ENCODE measurements at regions not wholly inside any gene's neighbourhood (a gene's known extent, or its start where the extent isn't known, plus 50 kb on each side); places are given as distances from the start of the nearest gene placed in this dataset.
"Not testable (repeated sequence)": the region's sequence is repeated elsewhere in the genome, so short reads cannot be mapped to it uniquely, and the experiment has no call there.

DNA sequence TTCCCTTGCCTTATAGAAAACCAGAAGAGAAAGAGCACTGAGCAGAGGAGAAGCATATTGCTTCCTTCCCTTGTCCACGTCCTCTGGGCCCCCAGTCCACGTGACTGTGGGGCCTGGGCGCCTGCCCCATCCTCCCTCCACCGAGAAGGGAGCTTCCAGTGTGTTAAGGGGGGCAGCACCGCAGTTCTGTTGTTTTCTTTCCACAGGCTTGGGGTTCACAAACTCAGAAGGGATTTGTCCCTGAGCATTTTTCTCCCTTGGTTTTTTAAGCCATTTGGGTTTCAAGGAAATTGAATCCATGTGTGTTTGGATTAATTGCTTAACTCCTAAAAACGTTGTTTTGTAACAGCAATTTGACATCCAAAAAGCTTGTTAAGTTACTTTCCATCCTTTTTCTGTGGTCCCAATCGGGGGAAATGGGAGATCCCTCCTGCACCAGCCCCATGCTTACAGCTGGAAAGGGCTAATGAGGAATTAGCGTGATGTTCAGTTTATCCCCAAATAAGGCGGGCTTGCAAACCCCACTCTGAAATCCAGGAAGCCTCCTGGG is 347.5 kb upstream of the TNRC6C start:
- no peak for DNase-seq

DNA sequence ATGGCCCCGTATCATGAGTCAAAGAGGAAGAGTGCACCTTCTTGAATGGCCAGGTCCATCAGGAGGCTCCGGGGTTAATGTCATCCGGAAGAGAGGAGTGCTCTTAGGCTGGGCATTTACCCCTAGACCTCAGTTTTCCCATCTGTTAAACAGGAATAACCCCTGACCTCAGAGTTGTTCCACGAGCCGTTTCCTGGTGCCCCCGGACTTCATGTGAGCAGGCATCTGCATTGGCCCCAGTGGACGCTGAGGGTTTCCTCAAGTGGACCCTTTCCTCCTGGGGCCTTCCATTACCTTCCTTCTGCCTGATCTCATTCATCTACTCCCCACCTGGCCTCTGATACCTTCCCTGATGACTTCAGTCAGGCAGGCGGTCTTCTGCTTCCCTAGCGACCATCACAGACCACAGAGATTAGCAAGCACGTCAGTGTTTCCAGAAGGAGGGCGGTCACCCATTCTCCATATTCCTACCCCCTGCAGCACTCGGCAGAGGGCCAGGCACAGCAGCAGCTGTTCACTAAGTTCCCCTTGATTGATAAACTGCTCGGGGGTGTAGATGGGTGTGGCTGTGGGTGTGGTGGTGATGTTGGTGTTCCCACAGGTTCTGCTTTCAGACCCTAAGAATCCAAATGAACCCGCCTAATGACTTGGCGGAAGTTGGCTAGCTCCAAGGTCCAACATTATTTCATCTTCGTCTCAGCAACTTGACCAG is 346.6 kb upstream of the TNRC6C start:
- no peak for DNase-seq

GRCh38 chr17:77613218-77613617 is 345.3 kb upstream of the TNRC6C start:
- no peak for DNase-seq

DNA sequence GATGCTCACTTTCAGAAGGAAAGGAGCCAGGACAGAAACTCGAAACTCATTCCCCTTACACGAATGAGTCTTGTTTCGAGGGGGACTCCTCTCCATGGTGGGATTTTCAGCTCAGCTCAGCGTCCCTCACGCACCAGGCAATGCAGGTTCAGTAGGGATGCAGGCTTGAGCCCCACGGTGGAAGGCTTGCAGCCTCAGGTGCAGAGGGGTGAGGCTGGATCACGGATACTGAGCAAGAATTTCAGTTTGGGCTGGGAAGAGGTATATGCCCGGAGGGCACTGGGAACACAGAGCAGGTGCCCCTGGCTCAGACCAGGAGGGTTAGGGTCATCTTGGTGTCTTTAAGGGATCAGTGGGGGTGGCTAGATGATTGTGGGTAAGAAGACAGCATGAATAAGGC is 344.9 kb upstream of the TNRC6C start:
- DNase-seq: no peak

DNA sequence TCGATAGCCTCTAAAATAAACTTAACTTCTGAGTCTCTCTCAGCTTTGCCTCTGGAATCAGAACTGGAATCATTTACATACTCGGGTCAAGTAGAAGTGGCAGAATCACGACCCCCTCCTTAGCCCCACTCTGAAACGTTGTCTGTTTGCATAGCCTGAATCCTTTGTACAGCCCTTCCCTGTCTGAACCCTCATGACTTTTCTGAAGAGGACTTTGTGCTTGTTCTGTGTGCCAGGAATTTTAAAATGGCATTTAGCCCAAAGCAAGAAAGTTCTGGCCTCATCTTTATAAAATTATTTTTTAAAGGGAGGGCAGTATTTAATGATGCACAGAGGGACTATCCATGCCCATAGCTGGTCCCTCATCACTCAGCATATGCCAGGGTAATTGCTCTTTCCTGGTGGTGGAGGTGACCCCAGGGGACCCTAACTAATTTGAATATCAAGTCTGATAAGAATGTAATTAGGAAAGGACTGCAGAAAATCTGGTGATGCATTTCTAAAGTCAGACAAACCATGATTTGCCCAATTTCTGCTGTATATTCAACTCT is 342.7 kb upstream of the TNRC6C start:
- no peak for DNase-seq

DNA sequence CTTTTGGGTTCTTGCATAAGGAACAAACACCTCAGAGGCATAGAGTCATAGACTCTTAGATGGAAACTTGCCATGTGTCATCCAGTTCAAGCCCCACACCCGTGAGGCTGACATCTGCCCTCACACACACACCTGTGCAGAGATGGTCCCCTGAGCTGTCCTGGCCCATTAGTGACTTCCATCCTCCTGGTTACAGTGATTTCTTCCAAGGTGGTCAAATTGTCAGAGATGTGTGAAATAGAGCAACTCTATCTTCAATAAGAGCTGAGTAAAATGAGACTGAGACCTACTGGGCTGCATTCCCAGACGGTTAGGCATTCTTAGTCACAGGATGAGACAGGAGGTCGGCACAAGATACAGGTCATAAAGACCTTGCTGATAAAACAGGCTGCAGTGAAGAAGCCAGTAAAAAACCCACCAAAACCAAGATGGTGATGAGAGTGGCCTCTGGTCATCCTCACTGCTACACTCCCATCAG is 342.2 kb upstream of the TNRC6C start:
- no peak for DNase-seq

DNA sequence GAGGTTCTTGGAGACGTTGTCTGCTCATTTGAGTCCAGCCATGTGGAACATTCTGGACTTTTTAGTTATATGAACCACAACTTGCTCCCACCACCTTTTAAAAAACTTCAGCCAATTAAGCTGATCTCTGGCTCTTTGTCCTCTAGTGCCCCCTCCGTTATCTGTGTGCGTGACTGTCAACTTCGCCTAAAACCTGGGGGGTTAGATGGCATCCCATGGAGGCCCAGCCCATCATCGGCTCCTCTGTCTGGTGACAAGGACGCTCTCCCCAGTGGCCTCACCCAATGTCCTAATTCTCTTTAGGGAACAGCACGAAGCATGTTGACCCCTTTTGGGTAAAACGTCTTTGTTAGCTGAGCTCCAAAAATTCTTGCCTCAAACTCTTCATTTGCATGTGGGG is 341.0 kb upstream of the TNRC6C start:
- DNase-seq: no peak

DNA sequence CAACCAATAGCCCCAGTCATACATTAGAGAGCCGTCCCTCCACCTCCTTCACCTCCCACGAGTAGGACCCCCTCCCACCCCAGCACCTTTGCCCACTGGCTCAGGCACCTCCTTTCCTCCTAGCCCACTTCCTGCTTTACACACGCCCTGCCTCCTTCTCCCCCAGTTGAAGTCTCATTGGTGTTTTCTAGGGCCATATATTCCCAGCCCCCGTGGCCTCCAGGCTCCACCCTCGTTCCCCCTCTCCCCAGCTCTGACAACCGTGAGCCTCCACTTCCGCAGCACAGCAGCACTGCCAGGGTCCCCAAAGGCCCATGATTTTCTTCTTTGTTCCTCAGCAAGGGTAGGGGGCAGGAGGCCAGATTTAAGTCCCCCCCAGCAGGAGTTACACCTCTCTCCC is 340.3 kb upstream of the TNRC6C start:
- no peak for DNase-seq

DNA sequence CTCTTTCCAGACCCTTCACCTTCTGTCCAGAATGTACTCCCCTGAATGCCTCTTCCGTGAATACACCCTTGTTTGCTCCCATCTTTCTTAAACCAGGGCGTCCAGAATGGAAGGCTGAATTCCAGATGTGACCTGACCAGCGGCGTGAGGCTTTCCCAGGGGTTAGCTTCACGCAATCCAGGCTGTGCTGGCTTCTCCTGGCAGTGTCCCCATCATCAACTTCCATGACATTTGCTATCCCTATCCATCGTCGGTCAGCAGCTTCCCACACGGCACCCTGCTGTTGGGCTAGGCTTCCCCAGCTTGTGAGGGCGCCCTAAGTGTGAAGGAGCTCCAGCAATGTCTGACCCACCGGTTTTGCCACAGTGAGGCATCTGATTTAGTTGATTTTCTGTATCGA is 339.8 kb upstream of the TNRC6C start:
- DNase-seq: no peak

- no peak for DNase-seq
Measured at GRCh38 chr17:77619326-77619725, 339.2 kb upstream of the TNRC6C start.

GRCh38 chr17:77619851-77620250 is 338.7 kb upstream of the TNRC6C start:
- no peak for DNase-seq

- no peak for DNase-seq
Measured at GRCh38 chr17:77620282-77620681, 338.2 kb upstream of the TNRC6C start.

- not testable (repeated sequence) for DNase-seq
Measured at GRCh38 chr17:77622084-77622483, 336.4 kb upstream of the TNRC6C start.

GRCh38 chr17:77622647-77623046 is 335.9 kb upstream of the TNRC6C start:
- DNase-seq: no peak

- DNase-seq: not testable (repeated sequence)
Measured at GRCh38 chr17:77623321-77623720, 335.2 kb upstream of the TNRC6C start.

- DNase-seq: no peak
Measured at GRCh38 chr17:77628035-77628434, 330.5 kb upstream of the TNRC6C start.

GRCh38 chr17:77629284-77629683 is 329.2 kb upstream of the TNRC6C start:
- not testable (repeated sequence) for DNase-seq

DNA sequence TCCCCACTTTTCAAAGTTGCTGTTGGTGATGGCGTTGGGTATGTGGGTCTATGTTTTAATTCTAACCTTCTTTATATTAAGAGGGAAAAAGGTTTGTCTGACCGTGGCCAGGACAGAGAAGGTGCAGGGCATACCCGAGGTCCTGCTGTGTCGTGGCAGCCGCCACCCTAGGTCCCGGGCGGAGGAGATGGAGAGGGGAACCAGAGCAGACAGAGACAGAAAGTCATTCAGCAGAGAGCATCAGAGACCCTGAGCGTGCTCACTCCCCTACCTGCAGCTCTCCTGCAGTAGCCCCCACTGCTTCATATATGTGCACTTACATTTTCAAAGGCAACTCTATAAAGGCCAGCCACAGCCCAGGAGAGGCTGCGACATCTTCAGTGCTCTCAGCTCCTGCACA is 327.2 kb upstream of the TNRC6C start:
- DNase-seq: no peak

DNA sequence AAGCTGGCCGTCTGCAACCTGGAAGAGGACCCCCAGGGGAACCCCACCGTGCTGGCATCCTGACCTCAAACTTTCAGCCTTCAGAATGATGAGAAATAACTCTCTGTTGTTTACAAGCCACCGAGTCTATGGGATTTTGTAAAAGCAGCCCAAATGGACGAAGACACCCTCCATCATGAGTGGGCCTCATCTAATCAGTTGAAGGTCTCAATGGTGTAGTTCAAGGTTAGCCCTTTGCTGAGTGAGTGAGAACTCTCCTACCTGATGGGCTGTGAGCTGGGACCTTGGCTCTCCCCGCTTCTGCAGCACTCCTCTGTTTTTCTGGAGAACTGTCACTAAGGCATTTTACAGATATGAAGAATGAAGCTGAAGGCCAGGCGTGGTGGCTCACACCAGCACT is 325.9 kb upstream of the TNRC6C start:
- no peak for DNase-seq

DNA sequence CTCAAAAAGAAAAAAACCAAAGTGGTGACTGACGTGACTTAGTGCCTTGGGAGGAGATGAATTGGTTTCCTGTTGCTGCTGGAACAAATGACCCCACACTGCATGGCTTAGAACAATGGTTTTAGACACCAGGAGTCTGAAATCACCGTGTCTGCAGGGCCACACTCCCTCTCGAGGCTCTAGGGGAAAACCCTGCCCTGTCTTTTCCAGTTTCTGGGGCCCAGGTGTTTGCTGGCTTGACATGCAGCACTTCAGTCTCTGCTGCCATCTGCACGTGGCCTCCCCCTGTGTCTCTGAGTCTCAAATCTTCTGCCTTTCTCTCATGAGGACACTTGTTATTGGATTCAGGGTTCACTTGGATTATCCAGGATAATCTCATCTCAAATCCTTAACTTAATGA is 323.8 kb upstream of the TNRC6C start:
- DNase-seq: no peak

GRCh38 chr17:77635176-77635575 is 323.3 kb upstream of the TNRC6C start:
- no peak for DNase-seq

DNA sequence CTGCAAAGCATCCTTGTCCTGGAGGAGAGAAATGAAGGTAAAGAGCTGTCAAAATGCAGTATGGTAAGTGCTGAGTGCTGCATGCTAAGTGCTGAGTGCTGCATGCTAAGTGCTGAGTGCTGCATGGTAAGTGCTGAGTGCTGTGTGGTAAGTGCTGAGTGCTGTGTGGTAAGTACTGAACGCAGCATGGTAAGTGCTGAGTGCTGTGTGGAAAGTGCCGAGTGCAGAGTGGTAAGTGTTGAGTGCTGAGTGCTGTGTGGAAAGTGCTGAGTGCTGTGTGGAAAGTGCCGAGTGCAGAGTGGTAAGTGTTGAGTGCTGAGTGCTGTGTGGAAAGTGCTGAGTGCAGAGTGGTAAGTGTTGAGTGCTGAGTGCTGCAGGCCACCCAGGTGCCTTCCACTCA is 322.7 kb upstream of the TNRC6C start:
- not testable (repeated sequence) for DNase-seq

DNA sequence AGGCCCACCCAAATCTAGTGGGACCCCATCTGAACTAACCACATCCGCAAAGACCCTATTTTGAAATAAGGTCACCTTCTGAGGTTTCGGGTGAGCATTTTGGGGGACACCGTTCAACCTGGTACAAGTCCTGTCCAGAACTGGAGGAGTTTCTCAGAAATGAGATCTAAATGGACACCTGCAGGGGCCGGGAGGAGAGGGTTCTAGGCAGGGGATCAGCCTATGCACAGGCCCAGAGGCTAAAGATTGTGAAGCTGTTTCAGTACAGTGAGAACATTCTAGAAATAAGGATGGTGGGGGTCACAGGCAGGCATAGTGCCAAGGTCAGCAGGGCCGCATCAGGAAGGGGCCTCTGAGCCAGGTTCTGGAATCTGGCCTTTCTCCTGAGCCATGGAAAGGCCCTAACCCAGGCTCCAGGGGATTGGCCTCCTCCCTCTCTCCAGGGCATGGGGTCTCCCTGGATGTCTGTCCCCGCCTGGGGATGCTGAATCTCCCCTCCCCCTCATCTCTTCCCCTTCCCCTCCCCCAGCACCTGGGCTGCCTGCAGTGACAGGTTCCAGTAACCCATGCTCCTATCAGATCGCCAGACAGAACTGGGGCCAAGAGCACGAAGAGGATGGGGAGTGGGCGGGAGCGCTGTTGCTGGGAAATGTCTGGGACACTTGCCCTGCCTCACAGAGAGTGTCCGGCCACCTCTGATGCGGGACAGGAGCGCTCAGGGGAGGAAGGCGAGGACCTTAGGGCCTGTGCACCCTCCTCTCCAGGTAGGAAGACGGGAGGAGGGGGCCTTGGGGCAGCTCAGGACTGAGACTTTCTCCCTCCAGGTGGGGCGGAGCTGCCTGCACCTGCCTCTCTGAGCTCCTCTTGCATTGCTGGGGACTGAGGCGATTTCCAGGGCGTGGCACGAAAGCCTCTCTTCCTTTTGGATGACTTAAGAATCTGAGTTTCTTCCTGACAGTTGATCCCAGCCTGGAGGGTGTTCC is 321.4 kb upstream of the TNRC6C start:
- DNase-seq: no peak

Measured in NCI-H146 (cell line).